GM12872 (cell line): ENCODE measurements at regions not wholly inside any gene's neighbourhood (a gene's known extent, or its start where the extent isn't known, plus 50 kb on each side); places are given as distances from the start of the nearest gene placed in this dataset.

ENCODE experiments used
- CTCF ChIP-seq: IDR thresholded peaks from 3 replicates; pipeline ENCODE4 v1.5.1; 2011; ENCODE audit warnings: low read depth, mild to moderate bottlenecking, low read length, moderate library complexity; ENCODE audit not compliant: insufficient read depth

- no peak for TF ChIP-seq CTCF
These were observed 130.8 kb upstream of the HEY2 start for GRCh38 chr6:125618629-125619028.

GRCh38 chr6:125623085-125623484 lies 126.3 kb upstream of the HEY2 start:
- TF ChIP-seq CTCF = no peak

- TF ChIP-seq CTCF = no peak
These were observed 118.3 kb upstream of the HEY2 start for GRCh38 chr6:125631165-125631564.

GRCh38 chr6:125636671-125637070 lies 112.8 kb upstream of the HEY2 start:
- TF ChIP-seq CTCF = no peak

GRCh38 chr6:125637207-125637606 lies 112.2 kb upstream of the HEY2 start:
- TF ChIP-seq CTCF = no peak

- no peak for TF ChIP-seq CTCF
These were observed 109.9 kb upstream of the HEY2 start for GRCh38 chr6:125639466-125640020.

- TF ChIP-seq CTCF = no peak
These were observed 108.8 kb upstream of the HEY2 start for GRCh38 chr6:125640441-125641150.
